GM18520 (cell line): ENCODE measurements at regions not wholly inside any gene's neighbourhood (a gene's known extent, or its start where the extent isn't known, plus 50 kb on each side); places are given as distances from the start of the nearest gene placed in this dataset.
"Not testable (repeated sequence)": the region's sequence is repeated elsewhere in the genome, so short reads cannot be mapped to it uniquely, and the experiment has no call there.

Experiments
- ATAC-seq: cut with Tn5 transposase; IDR thresholded peaks from one replicate; pipeline ENCODE4 v1.9.1; 2021; ENCODE audit not compliant: unreplicated experiment

DNA sequence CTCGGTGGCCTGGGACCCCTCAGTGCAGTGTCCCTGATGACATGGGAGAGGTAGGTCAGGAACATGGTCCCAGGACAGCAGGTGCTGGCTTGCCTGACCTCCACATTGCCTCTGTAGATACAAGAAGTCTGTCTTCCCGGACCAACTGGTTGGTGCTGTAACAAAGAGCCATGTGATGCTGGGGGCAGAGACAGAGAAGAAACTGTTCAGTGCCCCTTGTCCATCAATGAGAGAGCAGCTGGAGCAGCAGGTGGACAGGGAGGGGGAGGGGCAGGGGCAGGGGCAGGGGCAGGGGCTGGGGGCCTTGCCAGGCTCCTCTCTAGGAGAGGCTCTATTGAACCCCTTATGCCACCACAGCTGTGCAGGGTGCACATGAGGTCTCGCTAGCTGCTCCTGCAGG, 191.8 kb downstream of the KLRB1 start:
- not testable (repeated sequence) for ATAC-seq

DNA sequence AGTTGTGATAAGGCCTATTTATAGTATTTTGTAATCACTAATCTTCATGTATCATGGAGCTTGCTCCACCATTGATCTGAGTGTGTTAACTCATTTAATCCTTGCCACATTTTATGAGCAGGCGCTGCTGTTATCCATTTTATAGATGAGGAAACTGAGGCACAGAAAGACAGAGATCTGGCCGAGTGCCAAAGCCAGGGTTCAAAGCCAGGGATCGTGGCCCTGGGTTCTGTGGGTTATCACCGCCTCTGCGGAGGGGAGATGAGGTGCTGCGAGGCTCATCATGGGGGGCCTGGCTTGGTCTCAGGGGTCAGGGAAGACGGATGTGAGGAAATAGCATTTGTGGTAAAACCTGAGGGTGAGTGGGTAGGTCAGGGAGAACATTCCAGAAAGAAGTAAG, 193.9 kb downstream of the KLRB1 start:
- not testable (repeated sequence) for ATAC-seq

GRCh38 chr12:9412459-9412858, 195.3 kb downstream of the KLRB1 start:
- ATAC-seq = not testable (repeated sequence)

DNA sequence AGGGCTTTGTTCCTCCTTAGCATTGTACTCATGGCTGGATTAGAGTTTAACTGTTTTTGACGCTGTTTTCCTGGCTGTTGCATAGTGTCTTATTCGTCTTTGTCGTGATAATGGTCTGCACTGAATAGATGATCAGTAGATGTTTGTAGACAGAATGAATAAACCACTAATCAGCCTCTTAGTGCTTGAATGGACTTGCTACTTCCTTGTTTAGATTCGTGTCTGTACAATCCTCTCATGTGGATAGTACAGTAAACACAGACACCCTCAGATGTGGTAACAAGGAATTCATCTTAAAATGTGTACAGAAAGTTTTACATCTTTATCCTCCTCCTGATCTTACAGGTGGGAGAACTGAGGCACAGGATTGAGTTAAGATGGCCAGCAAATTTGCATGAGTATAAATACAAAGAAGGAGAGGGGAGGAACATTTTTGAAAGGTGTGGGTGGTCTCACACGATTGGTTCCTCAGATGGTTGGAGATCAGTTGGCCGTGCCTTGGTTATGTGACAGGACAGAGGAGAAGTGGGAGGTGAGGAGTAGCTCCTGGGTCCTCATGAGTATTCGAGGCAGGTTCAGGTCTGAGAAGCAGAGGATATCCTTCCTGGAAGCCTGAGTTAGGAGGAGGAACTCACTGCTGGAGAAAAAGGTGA, 196.0 kb downstream of the KLRB1 start:
- ATAC-seq = not testable (repeated sequence)

DNA sequence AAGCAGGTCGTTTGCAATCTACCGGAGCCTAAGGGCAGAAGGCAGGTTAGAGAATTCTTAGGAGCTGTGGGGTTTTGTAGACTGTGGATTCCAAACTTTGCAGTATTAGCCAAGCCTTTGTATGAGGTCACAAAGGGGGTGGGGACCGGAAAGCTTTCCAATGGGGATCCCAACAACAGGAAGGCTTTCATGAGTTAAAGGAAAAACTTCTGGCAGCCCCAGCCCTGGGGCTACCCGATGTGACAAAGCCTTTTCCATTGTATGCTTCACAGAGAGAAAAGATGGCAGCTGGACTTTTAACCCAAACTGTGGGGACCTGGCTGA, 199.2 kb upstream of the PZP start:
- not testable (repeated sequence) for ATAC-seq

- no peak for ATAC-seq
Observed at GRCh38 chr12:9406564-9407424, 198.6 kb upstream of the PZP start.

- ATAC-seq = no peak
Observed at GRCh38 chr12:9405886-9406563, 197.8 kb upstream of the PZP start.

- no peak for ATAC-seq
Observed at GRCh38 chr12:9404469-9405260, 196.5 kb upstream of the PZP start.

DNA sequence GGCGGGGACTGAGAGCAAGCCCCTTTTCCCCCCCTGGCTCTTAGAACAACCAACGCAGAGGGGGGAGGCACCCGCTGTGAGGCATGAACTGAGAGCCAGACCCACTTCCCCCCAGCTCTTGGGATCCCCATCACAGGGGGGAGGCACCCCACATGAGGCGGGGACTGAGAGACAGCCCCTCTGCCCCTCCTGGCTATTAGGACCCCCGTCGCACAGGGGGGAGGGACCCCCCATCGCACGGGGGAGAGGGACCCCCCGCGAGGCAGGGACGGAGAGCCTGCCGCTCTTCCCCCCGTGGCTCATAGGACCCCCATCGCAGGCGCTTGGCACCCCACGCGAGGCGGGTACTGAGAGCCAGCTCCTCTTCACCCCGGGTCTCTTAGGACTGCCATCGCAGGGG, 195.8 kb upstream of the PZP start:
- ATAC-seq = no peak

- ATAC-seq = not testable (repeated sequence)
Observed at GRCh38 chr12:9402432-9403040, 194.3 kb upstream of the PZP start.

GRCh38 chr12:9396367-9396766, 188.2 kb upstream of the PZP start:
- not testable (repeated sequence) for ATAC-seq

GRCh38 chr12:9395220-9395619, 187.0 kb upstream of the PZP start:
- not testable (repeated sequence) for ATAC-seq

DNA sequence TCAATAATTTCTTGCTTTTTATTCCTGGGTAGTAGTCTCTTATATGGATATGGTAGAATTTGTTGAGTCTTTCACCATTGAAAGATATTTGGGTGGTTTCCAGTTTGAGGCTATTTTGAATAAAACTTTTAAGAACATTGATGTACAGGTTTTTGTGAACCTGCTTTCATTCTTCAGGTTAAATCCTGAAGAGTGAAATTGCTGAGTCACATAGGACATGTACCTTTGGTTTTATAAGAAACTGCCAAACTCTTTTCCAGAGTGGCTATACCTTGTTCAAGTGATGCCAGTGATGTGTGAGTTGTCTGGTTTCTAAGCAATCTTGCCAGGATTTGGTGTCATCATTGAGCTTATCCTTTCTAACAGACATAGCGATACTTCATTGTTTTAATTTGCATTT, 184.6 kb upstream of the PZP start:
- ATAC-seq = no peak

DNA sequence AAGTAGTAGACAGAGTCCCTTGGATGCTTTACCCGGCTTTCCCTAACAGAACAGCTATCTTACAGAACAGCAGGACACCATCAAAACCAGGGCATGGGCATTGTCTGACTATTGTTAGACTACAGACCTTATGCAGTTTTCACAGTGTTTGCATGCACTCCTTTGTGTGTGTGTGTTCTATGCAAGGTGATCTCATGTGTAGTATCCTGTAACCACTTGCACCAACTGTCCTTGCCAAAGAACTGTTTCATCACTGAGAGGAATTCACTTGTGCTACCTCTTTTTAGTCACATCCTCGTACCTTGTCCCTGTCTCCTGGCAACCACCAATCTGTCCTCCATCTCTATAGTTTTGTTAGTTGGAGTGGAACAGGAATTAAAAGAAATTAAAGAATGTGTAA, 183.6 kb upstream of the PZP start:
- no peak for ATAC-seq

GRCh38 chr12:9390761-9391160, 182.6 kb upstream of the PZP start:
- no peak for ATAC-seq

DNA sequence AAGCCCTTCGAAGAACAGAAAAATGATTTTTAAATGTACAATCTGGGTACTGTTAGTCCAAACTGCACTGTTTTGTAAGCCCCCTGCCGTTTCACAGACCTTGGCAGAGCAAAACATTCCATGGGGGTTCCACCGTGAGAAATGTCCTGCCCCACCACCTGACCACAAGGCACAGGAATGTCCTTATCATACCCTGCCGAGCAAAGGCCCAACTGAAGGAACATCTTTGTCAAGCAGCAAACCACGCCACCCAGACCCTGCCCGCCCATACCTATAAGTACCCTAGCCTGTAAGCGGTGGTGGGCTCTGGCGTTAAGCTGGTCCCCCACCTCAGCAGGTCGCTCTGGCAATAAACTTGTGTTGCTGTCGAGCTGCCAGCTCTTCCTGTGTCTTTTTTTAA, 181.6 kb upstream of the PZP start:
- no peak for ATAC-seq

DNA sequence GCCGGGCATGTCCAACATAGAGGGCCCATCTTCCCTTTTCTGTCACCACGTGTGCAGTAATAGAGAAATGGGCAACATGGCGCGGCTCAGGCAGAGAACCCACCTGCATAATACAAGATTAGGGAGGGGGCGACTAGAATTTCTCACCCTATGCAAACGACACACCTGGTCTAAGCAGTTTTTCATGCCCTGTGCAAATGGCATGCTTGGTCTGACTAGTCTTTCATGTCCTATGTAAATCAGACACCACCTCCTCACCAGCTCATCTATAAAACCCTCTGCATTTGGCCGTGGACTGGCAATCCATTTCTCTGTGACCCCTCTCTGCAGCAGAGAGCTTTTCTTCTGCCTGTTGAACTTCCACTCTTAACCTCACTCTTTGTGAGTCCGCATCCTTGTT, 180.2 kb upstream of the PZP start:
- ATAC-seq = no peak

DNA sequence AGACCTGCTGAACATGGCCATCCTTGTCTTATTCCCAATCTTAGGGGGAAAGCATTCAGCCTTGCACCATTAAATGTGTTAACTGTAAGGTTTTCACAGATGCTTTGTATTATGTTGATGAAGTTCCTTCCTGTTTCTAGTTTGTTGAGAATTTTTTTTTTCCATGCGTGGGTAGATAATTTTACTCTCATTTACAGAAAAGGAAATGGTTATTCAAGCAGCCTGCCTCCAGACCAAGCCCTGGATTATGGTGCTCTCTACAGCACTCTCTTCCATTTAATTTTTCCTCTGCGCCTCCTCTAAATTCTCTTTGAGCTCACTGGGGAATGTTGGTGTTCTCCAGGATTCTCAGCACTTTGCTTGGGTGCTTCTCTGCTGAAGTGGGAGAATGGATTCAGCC, 179.3 kb upstream of the PZP start:
- no peak for ATAC-seq

DNA sequence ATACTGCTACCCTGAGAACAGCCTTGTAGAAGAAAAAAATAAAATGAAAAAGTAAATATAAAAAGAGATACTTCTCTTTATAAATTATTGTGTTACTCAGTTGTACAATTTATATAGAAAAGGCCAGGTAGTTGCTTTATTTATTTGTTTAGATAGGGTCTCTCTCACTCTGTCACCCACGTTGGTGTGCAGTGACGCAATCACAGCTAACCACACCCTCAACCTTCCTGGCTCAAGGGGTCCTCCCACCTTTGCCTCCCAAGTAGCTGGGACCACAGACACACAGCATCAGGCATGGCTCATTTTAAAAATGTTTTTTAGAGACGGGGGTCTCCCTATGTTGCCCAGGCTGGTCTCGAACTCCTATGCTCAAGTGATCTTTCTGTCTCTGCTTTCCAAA, 175.4 kb upstream of the PZP start:
- ATAC-seq = no peak

- no peak for ATAC-seq
Observed at GRCh38 chr12:9381619-9382018, 173.4 kb upstream of the PZP start.

GRCh38 chr12:9380650-9381049, 172.5 kb upstream of the PZP start:
- no peak for ATAC-seq
